ENCODE measurements at regions not wholly inside any gene's neighbourhood (a gene's known extent, or its start where the extent isn't known, plus 50 kb on each side); places are given as distances from the start of the nearest gene placed in this dataset.

- TF ChIP-seq CTCF (IDR thresholded peaks at IDR 0.05): no peak
- no peak for TF ChIP-seq POLR2A (IDR thresholded peaks at IDR 0.05)
Measured at GRCh38 chr12:30166006-30166795, 382.5 kb upstream of the TMTC1 start.

All from ovary (tissue), 3 donors.